SIG-M5 treated with dmso at 0.1 percent for 504 hours (cell line): ENCODE measurements at regions not wholly inside any gene's neighbourhood (a gene's known extent, or its start where the extent isn't known, plus 50 kb on each side); places are given as distances from the start of the nearest gene placed in this dataset.
"Not testable (repeated sequence)": the region's sequence is repeated elsewhere in the genome, so short reads cannot be mapped to it uniquely, and the experiment has no call there.

Source experiments
- DNase-seq: peaks from one replicate; lab custom pipeline; 2025; ENCODE audit not compliant: unreplicated experiment; lab: John Stamatoyannopoulos, UW

GRCh38 chr2:14751581-14751980 lies 119.1 kb downstream of the LRATD1 start:
- no peak for DNase-seq

GRCh38 chr2:14752295-14752694 lies 119.8 kb downstream of the LRATD1 start:
- DNase-seq: no peak

- DNase-seq: no peak
These were observed 123.6 kb downstream of the LRATD1 start for GRCh38 chr2:14756122-14756541.

- DNase-seq: peak; percentile 20
These were observed 124.6 kb downstream of the LRATD1 start for GRCh38 chr2:14756981-14757657.

- DNase-seq: no peak
These were observed 126.6 kb downstream of the LRATD1 start for GRCh38 chr2:14759082-14759481.

- DNase-seq: no peak
These were observed 127.7 kb downstream of the LRATD1 start for GRCh38 chr2:14760169-14760568.

GRCh38 chr2:14761118-14761517 lies 128.6 kb downstream of the LRATD1 start:
- DNase-seq: no peak

- DNase-seq: no peak
These were observed 141.2 kb downstream of the LRATD1 start for GRCh38 chr2:14773696-14774095.

- no peak for DNase-seq
These were observed 142.0 kb downstream of the LRATD1 start for GRCh38 chr2:14774436-14774968.

GRCh38 chr2:14776216-14776615 lies 143.7 kb downstream of the LRATD1 start:
- no peak for DNase-seq

GRCh38 chr2:14778015-14778414 lies 145.5 kb downstream of the LRATD1 start:
- DNase-seq: no peak

GRCh38 chr2:14779252-14779651 lies 146.7 kb downstream of the LRATD1 start:
- no peak for DNase-seq

- peak; percentile 27 for DNase-seq
These were observed 148.6 kb downstream of the LRATD1 start for GRCh38 chr2:14781142-14781541.

- DNase-seq: not testable (repeated sequence)
These were observed 156.3 kb downstream of the LRATD1 start for GRCh38 chr2:14788814-14789213.

- no peak for DNase-seq
These were observed 157.6 kb downstream of the LRATD1 start for GRCh38 chr2:14790041-14790640.

GRCh38 chr2:14803994-14804393 lies 171.5 kb downstream of the LRATD1 start:
- DNase-seq: no peak

- no peak for DNase-seq
These were observed 172.4 kb downstream of the LRATD1 start for GRCh38 chr2:14804902-14805301.

GRCh38 chr2:14806613-14807012 lies 174.1 kb downstream of the LRATD1 start:
- DNase-seq: no peak

- DNase-seq: no peak
These were observed 182.7 kb downstream of the LRATD1 start for GRCh38 chr2:14815201-14815600.

- DNase-seq: no peak
These were observed 183.8 kb downstream of the LRATD1 start for GRCh38 chr2:14816069-14817060.

- DNase-seq: no peak
These were observed 185.3 kb downstream of the LRATD1 start for GRCh38 chr2:14817848-14818247.
